Panc1 (cell line): ENCODE measurements at regions not wholly inside any gene's neighbourhood (a gene's known extent, or its start where the extent isn't known, plus 50 kb on each side); places are given as distances from the start of the nearest gene placed in this dataset.

ENCODE experiments used
- ATAC-seq: fragments of 200-7000 bp; cut with Tn5 transposase; 2 replicates; pipeline ENCODE4 v1.9.1; 2020; ENCODE audit warnings: mild to moderate bottlenecking, moderate library complexity
- BruUV-seq: library from RNA; stranded (reverse); fragments of 400-500 nt; replicated peaks from 2 replicates; lab custom pipeline; 2021; lab: Mats Ljungman, UMichigan
- CTCF ChIA-PET: fragments of 300-600 bp; sonication (Branson Sonifier 250); formaldehyde crosslinking; loops from one replicate; lab custom pipeline; 2022; ENCODE audit warnings: antibody characterized with exemption; lab: Charles Lee
- POLR2A ChIA-PET: fragments of 300-600 bp; sonication (Branson Sonifier 250); formaldehyde crosslinking; loops from one replicate; lab custom pipeline; 2022; ENCODE audit warnings: antibody characterized with exemption; lab: Charles Lee
- DNase-seq: peaks from one replicate; pipeline ENCODE4 v3.0.0-alpha.2; 2010; ENCODE audit warnings: low read depth, low spot score
- H3K27ac ChIP-seq: 2 replicates; pipeline ENCODE4 v1.5.1; 2011; ENCODE audit warnings: mild to moderate bottlenecking, low read length, inconsistent platforms
- H3K27me3 ChIP-seq: fragments of 200-500 bp; sonication (Bioruptor generic); 2 replicates; pipeline ENCODE4 v1.6.0; 2014; ENCODE audit warnings: low read length, inconsistent platforms; ENCODE audit not compliant: control insufficient read depth, insufficient read depth
- H3K36me3 ChIP-seq: fragments of 200-500 bp; sonication (Bioruptor generic); 2 replicates; pipeline ENCODE4 v1.5.1; 2014; ENCODE audit warnings: inconsistent platforms, mild to moderate bottlenecking, low read length, moderate library complexity; ENCODE audit not compliant: control insufficient read depth, insufficient read depth
- H3K4me1 ChIP-seq: 2 replicates; pipeline ENCODE4 v1.5.1; 2011; ENCODE audit warnings: inconsistent platforms, mild to moderate bottlenecking, low read length, moderate library complexity; ENCODE audit not compliant: control insufficient read depth, insufficient read depth
- H3K4me3 ChIP-seq, 2 experiments: 2 replicates each; pipeline ENCODE4 v1.5.1; 2011 to 2012; ENCODE audit warnings: low read depth in 2 of 2, low read length in 2 of 2, mild to moderate bottlenecking in 2 of 2, inconsistent platforms in 1 of 2, moderate library complexity in 1 of 2
- H3K9me3 ChIP-seq: fragments of 200-500 bp; sonication (Bioruptor generic); 2 replicates; pipeline ENCODE4 v1.5.1; 2014; ENCODE audit warnings: low read depth, mild to moderate bottlenecking, inconsistent platforms, low read length, moderate library complexity; ENCODE audit not compliant: control insufficient read depth, insufficient read depth
- CTCF ChIP-seq: fragments of 450-650 bp; IDR thresholded peaks from 2 replicates; pipeline ENCODE4 v1.5.1; 2017; ENCODE audit warnings: mild to moderate bottlenecking
- POLR2AphosphoS5 ChIP-seq: IDR thresholded peaks from 2 replicates; pipeline ENCODE4 v1.6.1; 2012; ENCODE audit warnings: mild to moderate bottlenecking, low read depth, low read length, moderate library complexity
- REST ChIP-seq, 2 experiments: IDR thresholded peaks; 2 replicates each; pipeline ENCODE4 v1.6.1; 2011 to 2012; ENCODE audit warnings: low read depth in 2 of 2, control low read depth in 1 of 2, low read length in 1 of 2, mild to moderate bottlenecking in 1 of 2, moderate library complexity in 1 of 2; ENCODE audit not compliant: insufficient read depth in 1 of 2
- SIN3A ChIP-seq: IDR thresholded peaks from 2 replicates; pipeline ENCODE4 v1.6.1; 2012; ENCODE audit warnings: low read depth, mild to moderate bottlenecking, low read length, moderate library complexity, borderline replicate concordance; ENCODE audit not compliant: insufficient read depth
- TCF7L2 ChIP-seq: IDR thresholded peaks from 2 replicates; pipeline ENCODE4 v1.6.1; 2011; ENCODE audit warnings: mild to moderate bottlenecking, low read depth, low read length, inconsistent platforms
- in situ Hi-C: cut with HindIII; loops from 2 replicates; pipeline ENCODE4 v1.10.0; 2016; ENCODE audit warnings: low sequenced_read_pairs, low pct_unique_long_range_greater_than_20kb
- intact Hi-C: fragments of 100-400 bp; cut with micrococcal nuclease; formaldehyde crosslinking; loops from one replicate; pipeline ENCODE4 v1.10.0; 2022; ENCODE audit not compliant: unreplicated experiment

GRCh38 chr2:194730266-194730665 lies 926.8 kb upstream of the SLC39A10 start:
- intact Hi-C loops = no loop called here
- CTCF ChIA-PET = no interaction called here
- no peak for ATAC-seq

GRCh38 chr2:194725169-194725568 lies 931.9 kb upstream of the SLC39A10 start:
- intact Hi-C loops (no loop called here), in situ Hi-C loops (no loop called here)
- no TSS peak for BruUV-seq
- Histone ChIP-seq H3K9me3 (no peaks in the 10 kb centered on the region; the same call in 1 of the 2 replicates), H3K27ac (no peak overlapping the region), H3K4me1 (no peaks in the 10 kb centered on the region), H3K36me3 (no peaks in the 10 kb centered on the region), H3K4me3 (no peak overlapping the region), H3K27me3 (no peaks in the 10 kb centered on the region)
- ATAC-seq = no peak
- CTCF ChIA-PET = no interaction called here
- TF ChIP-seq SIN3A (no peak), CTCF (no peak), REST (IDR thresholded peaks at IDR 0.05; ENCODE audit: insufficient read depth in 1 of 2, low read depth in 2 of 2, low read length in 1 of 2) (no peak), POLR2AphosphoS5 (no peak), TCF7L2 (no peak)
- DNase-seq = no peak
- POLR2A ChIA-PET = no interaction called here

More at GRCh38 chr2:194730266-194730665, 926.8 kb upstream of the SLC39A10 start:
- in situ Hi-C loops = no loop called here
- H3K9me3 ChIP-seq = no peaks in the 10 kb centered on the region
- TF ChIP-seq REST (IDR thresholded peaks at IDR 0.05; ENCODE audit: insufficient read depth in 1 of 2, low read depth in 2 of 2, low read length in 1 of 2) (no peak), SIN3A (no peak), CTCF (no peak), TCF7L2 (no peak), POLR2AphosphoS5 (no peak)
- H3K27ac ChIP-seq = no peak overlapping the region
- no peaks in the 10 kb centered on the region for H3K36me3 ChIP-seq
- no peak for DNase-seq
- H3K4me1 ChIP-seq = no peaks in the 10 kb centered on the region
- POLR2A ChIA-PET = no interaction called here
- BruUV-seq = no TSS peak
- H3K4me3 ChIP-seq = no peak overlapping the region
- no peaks in the 10 kb centered on the region for H3K27me3 ChIP-seq
